ENCODE measurements at regions not wholly inside any gene's neighbourhood (a gene's known extent, or its start where the extent isn't known, plus 50 kb on each side); places are given as distances from the start of the nearest gene placed in this dataset.

GRCh38 chr3:41118461-41119390 lies 80.6 kb upstream of the CTNNB1 start:
- DNase-seq, result no peak

GRCh38 chr3:41120460-41120859 lies 78.8 kb upstream of the CTNNB1 start:
- no peak for DNase-seq

GRCh38 chr3:41125258-41125657 lies 74.0 kb upstream of the CTNNB1 start:
- DNase-seq, result no peak

GRCh38 chr3:41126472-41126871 lies 72.8 kb upstream of the CTNNB1 start:
- DNase-seq, result no peak

GRCh38 chr3:41126961-41127360 lies 72.3 kb upstream of the CTNNB1 start:
- DNase-seq, result no peak

GRCh38 chr3:41127414-41127813 lies 71.9 kb upstream of the CTNNB1 start:
- no peak for DNase-seq

GRCh38 chr3:41129731-41130130 lies 69.6 kb upstream of the CTNNB1 start:
- no peak for DNase-seq

GRCh38 chr3:41131224-41131623 lies 68.1 kb upstream of the CTNNB1 start:
- DNase-seq, result no peak

- no peak for DNase-seq
Observed at GRCh38 chr3:41137686-41138111, 61.6 kb upstream of the CTNNB1 start.

- DNase-seq, result no peak
Observed at GRCh38 chr3:41138146-41138545, 61.2 kb upstream of the CTNNB1 start.

- DNase-seq, result no peak
Observed at GRCh38 chr3:41138601-41139000, 60.7 kb upstream of the CTNNB1 start.

- no peak for DNase-seq
Observed at GRCh38 chr3:41140242-41140641, 59.1 kb upstream of the CTNNB1 start.

- DNase-seq, result no peak
Observed at GRCh38 chr3:41141433-41142167, 57.7 kb upstream of the CTNNB1 start.

- DNase-seq, result no peak
Observed at GRCh38 chr3:41143421-41144031, 55.8 kb upstream of the CTNNB1 start.

GRCh38 chr3:41144631-41145030 lies 54.7 kb upstream of the CTNNB1 start:
- DNase-seq, result no peak

- no peak for DNase-seq
Observed at GRCh38 chr3:41148478-41148877, 50.8 kb upstream of the CTNNB1 start.

- DNase-seq, result no peak
Observed at GRCh38 chr3:41148901-41149300, 50.4 kb upstream of the CTNNB1 start.
